HG03064 (cell line): ENCODE measurements at regions not wholly inside any gene's neighbourhood (a gene's known extent, or its start where the extent isn't known, plus 50 kb on each side); places are given as distances from the start of the nearest gene placed in this dataset.

Experiments used
- ATAC-seq: cut with Tn5 transposase; IDR thresholded peaks from one replicate; pipeline ENCODE4 v1.9.1; 2021; ENCODE audit warnings: low read depth; ENCODE audit not compliant: unreplicated experiment

- no peak for ATAC-seq
Observed at GRCh38 chr6:22621701-22622100, 52.3 kb downstream of the HDGFL1 start.

DNA sequence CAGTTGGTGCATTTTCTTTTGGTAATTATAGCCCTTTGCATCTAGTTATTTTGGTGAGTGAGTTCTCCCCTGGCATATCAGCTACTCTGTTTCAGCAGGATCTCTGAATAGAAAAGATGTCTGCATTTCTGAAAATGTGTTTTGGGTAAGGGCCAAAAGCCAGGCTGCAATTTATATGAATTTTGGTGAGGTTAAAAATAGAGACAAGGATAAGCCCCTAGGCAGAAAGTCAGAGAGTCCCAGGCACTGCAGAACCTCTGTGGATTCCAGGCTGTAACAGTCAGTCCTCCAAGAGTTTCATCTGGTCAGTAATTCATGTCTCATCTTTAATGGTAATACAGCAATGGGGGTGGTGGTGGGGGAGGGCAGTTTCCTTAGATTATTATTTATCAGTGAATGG is 53.0 kb downstream of the HDGFL1 start:
- no peak for ATAC-seq

GRCh38 chr6:22622813-22623212 is 53.4 kb downstream of the HDGFL1 start:
- ATAC-seq = no peak

DNA sequence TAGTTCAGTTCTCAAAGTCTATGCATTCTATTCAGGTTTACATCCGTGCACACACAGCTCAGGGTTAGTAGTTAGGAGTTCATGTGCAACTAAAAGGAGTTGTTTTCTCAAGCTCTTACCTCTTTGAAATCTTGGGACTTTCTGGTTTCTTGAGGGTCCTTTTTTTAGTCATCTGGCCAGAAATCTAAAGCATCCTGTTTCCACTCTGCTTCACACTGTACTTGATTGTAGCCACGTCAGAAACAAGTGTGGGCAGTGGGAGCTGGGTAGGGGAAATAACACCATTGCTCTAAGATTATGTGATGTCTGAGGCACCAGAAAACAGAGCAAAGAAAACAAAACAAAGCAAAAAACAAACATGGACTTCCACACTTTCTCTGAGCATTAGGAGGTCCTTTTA is 58.3 kb downstream of the HDGFL1 start:
- no peak for ATAC-seq

GRCh38 chr6:22631091-22631490 is 61.7 kb downstream of the HDGFL1 start:
- no peak for ATAC-seq

DNA sequence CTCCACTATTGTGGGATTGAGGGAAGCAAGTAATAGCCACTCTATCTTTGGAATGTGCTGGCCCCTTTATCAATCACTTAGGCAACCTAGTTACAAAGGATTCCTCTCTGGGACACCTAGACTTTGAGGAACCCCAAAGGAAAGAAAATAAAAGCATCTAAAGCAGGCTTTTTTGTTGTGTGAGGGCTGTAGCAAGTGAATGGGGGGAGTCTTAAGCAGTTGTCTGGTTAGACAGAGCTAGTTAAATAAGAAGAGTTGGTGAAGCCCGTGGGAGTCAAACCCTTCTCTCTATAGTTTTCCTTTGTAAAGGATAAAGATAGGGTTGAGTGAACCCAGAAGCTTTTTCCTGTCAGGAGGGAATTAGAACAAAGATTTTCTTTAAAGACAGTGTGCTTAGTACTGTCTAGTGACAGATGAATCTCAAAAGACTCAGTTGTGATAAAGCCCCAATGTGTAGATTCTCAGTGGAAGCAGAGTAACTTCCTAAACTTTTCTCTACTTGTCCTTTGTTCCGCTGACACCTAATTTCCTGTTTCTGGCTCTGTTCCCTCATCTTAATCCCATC is 63.3 kb downstream of the HDGFL1 start:
- no peak for ATAC-seq

DNA sequence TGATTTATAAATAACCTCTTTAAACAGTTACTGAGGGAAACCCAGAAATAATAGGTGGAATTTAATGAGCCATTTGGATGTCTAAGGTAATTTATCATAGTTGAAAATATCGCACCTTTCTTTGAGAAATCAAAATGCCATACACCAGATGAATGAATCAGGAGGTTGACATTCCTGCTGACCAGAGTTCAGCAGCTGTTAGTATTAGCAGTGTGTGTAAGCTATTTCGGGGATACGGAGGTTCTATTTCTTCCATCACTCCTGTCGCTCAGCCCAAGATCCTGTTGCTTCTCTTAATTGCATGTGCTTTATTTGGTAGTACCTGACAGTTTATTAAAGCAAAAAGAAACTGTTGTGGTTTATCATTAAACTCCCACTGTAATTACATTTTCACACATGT is 67.1 kb downstream of the HDGFL1 start:
- no peak for ATAC-seq

DNA sequence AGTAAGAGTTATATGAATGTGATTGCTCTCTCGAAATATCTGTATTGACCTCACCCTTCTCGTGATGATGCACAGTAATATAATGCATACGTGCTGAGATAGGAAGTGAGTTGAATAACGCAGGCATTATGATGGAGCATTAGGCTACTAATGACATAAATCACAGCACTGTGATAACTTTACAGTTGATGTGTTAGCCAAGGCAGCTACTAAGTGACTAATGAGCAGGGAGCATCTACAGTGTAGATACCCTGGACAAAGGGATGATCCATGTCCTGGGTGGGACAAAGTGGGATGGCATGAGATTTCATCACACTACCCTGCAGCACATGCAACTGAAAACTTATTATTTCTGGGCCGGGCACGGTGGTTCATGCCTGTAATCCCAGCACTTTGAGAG is 68.4 kb downstream of the HDGFL1 start:
- no peak for ATAC-seq

GRCh38 chr6:22638320-22638719 is 69.0 kb downstream of the HDGFL1 start:
- no peak for ATAC-seq

GRCh38 chr6:22642254-22642653 is 72.9 kb downstream of the HDGFL1 start:
- no peak for ATAC-seq

GRCh38 chr6:22643780-22644179 is 74.4 kb downstream of the HDGFL1 start:
- ATAC-seq = no peak

DNA sequence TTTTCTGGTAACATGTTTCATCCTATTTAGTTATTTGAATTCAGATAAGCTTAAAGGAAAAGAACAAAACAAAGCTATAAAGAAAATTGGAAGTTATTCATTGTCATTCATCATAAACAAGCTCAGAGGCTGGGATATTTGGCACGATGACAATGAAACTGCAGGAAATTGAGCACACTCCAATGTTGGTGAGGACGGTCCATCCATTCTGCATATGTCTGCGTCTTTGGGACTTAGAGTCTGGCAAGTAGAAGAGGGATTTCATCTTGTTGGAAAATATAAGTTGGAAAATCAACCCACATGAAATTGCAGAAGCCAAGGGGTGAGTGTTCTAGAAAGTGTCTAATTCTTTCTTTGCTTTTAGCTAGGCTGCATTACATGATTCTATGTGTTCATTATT is 78.4 kb downstream of the HDGFL1 start:
- ATAC-seq = no peak

GRCh38 chr6:22651731-22652130 is 82.4 kb downstream of the HDGFL1 start:
- ATAC-seq = no peak

GRCh38 chr6:22653980-22654610 is 84.7 kb downstream of the HDGFL1 start:
- no peak for ATAC-seq

DNA sequence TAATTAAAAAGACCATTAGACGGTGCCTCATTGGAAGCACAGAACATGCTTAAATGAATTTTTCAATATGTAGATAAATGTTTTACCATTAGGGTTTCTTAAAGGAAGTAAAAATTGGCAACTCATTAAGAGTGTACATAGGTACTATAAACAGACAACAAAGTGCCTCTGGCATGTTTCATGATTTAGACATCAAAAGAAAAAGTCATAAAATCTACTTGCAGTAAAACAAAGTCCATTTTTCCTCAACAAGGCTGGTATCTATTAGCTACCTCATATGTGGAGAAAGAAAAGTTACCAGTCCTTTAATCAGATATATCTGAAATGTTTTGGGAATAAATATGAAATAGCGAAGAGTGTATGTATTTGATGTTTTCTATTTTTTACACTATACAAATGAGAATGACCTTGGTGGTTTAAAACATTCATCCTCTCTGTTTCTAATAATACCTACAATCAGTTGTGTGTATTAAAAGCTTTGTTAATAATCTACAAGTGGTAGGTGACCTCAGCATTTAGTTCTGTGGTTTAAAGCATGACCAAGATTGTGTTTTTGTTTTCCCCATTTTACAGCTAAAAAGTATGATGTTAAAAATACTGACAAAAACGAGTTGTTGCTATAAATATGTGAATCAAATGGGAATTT is 87.5 kb downstream of the HDGFL1 start:
- peak; percentile 61 for ATAC-seq

DNA sequence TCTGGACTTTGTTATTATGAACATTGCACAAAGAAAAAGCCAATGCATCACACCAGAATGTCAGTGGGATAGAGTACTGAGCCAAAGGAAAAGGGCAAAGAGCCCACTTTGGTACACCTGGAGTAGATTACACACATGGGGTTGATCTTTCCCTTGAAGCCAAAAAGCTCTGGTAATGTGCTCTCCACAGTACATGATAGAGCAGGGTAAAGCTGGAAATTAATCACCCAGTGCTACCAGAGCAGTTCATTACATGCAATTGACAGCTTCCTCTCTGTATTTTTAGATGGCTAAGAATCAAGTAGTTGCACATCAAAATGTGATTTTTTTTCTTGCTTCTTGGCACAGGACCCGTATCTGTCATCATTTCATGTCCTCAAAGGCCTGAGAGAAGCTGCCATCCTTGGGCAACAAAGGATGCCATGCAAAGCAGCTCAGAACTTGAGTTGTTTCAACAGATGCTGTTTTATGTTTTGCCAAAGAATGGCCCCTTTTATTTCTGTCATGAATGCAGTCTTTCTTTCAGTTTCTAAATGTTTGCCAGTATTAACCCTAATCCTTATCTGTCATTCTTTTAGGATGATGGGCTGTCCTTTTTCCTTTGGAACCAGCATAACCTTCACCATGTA is 88.1 kb downstream of the HDGFL1 start:
- no peak for ATAC-seq

DNA sequence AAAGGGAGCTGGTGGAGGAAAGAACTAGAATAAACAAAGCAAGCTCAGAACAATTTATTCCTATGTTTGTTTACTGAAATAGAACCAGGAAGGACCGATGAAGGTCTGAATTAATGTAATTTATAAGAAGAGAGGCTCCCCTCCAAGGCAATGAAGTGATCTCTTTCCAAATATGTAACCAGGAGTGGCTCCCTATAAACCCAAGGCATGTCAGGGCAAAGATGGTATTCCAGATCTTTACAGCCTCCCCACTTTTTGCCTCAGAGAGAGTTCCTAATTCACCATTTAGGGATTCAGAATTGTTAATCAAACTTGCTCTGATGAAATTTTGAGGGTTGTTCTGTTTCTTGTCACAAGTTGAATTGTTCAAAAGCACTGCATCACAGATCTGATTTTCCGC is 88.8 kb downstream of the HDGFL1 start:
- ATAC-seq = no peak

- no peak for ATAC-seq
Observed at GRCh38 chr6:22658934-22659333, 89.6 kb downstream of the HDGFL1 start.

DNA sequence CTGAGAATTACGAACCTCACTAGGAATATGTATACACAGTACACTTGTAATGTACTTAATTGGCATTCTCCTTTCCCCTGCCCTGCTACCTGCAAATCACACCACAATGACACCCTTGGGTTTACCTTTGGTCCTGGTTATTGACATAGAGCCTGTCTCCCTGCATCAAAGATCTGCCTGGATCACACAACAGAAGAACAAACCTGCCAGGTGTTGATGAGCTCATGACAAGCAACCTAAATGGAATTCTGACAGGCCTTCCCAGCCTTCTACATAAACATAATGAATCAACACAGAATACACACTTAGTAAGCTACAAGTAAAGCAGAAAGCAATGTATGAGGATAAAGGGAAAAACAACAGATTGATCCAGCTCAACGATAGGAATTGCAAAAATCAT is 95.6 kb downstream of the HDGFL1 start:
- no peak for ATAC-seq

DNA sequence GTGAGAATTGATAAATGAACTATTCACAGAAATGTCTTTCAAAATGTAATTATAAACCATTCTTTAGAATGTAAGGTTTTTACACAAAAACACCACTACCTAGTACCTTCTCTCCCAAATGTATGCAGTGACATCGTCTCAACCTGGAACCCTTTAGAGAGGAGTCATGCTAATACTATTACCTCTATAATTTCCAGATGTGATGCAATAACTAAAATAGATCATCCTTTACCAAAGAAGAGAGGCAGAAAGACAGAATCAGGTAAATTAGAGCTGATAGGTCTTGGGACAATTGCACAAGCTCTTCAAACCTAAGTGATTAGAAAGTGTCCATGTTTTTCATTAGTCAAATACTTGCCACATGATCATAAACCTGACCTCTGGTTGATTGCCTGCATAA is 96.7 kb downstream of the HDGFL1 start:
- no peak for ATAC-seq

DNA sequence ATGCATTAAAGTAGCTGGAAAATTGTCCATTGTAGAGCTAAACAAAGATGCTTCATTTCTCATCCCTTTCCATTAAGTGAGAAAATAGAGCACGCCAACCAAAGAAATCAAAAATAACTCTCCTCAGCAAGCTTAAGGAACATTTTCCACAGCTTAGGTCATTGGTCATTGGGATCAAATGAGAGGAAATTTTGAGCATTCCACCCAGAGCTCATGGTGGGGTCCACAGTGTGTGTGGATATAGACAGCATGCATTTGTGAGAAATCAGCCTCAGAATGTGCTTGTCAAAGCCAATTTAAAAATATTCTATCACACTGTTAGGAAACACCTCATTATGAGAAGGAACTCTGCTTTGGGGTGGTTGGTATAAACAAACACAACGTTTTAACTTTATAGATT is 97.2 kb downstream of the HDGFL1 start:
- ATAC-seq = no peak

GRCh38 chr6:22667855-22668254 is 98.5 kb downstream of the HDGFL1 start:
- ATAC-seq = no peak
